LNCaP clone FGC (cell line): ENCODE measurements at regions not wholly inside any gene's neighbourhood (a gene's known extent, or its start where the extent isn't known, plus 50 kb on each side); places are given as distances from the start of the nearest gene placed in this dataset.

Source experiments
- DNase-seq: peaks from one replicate; pipeline ENCODE4 v3.0.0-alpha.2; 2011; ENCODE audit warnings: low read depth
- H3K4me3 ChIP-seq: 2 replicates; pipeline ENCODE4 v1.5.1; 2011; ENCODE audit warnings: mild to moderate bottlenecking, low read depth, low read length, control low read depth
- CTCF ChIP-seq: IDR thresholded peaks from 2 replicates; pipeline ENCODE4 v1.5.1; 2012; ENCODE audit warnings: mild to moderate bottlenecking; ENCODE audit not compliant: control insufficient read depth, insufficient read depth; ENCODE audit errors: extremely low read depth

- no peak for DNase-seq
- no peak for TF ChIP-seq CTCF
- no peak overlapping the region for H3K4me3 ChIP-seq
Measured at GRCh38 chr17:36702636-36703035, 101.3 kb downstream of the MRM1 start.

GRCh38 chr17:36703860-36704266 is 102.5 kb downstream of the MRM1 start:
- H3K4me3 ChIP-seq = no peak overlapping the region
- no peak for DNase-seq
- TF ChIP-seq CTCF = no peak

DNA sequence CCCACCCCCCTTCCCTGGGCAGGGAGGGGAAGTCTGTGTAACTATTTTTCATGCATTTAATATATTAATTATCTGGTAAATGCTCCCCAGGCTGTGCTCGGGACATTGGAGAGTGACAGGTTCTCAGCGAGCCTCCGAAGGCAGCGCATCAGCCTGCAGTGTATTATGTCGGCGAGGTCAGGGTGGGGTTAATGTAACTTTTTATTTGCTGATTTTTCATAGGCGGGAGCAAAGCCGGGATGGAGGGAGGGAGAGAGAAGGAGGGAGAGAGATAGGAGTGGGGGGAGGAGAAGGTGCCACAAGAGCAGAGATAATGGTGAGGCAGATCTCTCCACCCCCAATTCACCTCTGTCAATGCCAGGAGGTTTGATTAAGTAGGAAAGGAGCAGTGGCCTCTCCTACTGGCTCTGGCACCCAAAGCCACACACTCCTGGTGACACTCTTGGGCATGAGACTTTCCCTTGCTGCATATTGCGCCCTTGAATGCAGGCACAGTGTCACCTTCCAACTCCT is 104.0 kb downstream of the MRM1 start:
- no peak overlapping the region for H3K4me3 ChIP-seq
- TF ChIP-seq CTCF = no peak
- DNase-seq = no peak

DNA sequence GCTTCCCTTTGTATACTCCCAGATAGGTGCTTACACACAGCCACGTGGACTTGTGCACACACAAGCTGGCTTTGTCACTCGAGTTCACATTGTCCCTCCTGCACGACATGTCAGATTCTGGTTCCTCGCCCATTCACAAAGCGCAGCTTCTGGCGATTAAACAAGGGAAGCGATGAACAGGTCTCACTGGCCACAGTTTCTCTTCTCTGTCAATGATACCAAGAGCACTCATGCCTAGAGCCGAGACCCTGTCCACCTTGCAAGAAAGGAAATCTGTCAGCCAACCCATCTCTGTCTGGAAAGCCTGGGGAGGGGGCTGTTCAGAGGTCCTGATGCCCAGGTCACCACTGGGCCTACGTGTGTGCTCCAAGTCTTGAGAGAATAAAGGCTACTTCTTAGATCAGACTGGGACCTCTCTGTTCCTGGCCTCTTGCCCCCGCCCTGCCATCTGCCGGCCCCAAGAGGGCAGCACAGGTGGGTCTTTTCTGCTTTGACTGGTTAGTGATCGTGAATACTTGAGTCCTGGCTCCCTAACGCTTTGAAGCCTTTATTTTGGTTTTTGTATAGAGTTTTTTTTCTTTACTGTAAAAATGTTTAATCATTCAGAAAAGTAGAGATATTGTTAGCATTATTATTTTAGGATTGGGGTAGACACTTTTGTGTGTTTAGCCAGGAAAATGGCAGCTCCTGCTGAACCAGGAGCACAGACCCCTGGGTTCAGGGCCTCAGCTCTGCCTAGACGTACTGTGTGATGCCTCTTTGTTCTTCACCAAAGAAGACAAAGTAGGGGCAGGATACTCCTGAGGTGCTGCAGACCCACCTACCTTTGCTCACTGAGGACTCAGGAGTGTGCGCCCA is 104.7 kb downstream of the MRM1 start:
- peak; percentile 76 for TF ChIP-seq CTCF
- DNase-seq = no peak
- H3K4me3 ChIP-seq = no peak overlapping the region

DNA sequence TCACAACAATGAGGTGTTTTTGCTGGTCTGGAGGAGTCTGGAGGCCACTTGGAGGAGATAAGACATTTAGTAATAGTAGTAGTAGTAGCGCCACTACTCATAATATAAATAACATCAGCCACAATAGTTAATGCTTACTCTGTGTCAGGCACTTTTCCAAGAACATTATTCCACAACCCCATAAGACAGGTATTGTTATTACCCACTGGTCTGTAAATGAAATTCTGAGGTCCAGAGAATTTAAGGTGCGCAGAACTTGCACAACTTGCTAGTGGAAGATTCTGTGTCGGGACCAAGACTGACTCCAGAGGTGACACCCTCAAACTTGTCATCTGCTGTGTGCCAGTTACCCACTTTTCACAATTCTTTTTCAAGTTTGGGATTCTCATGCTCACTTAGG is 106.5 kb downstream of the MRM1 start:
- no peak for DNase-seq
- no peak for TF ChIP-seq CTCF

DNA sequence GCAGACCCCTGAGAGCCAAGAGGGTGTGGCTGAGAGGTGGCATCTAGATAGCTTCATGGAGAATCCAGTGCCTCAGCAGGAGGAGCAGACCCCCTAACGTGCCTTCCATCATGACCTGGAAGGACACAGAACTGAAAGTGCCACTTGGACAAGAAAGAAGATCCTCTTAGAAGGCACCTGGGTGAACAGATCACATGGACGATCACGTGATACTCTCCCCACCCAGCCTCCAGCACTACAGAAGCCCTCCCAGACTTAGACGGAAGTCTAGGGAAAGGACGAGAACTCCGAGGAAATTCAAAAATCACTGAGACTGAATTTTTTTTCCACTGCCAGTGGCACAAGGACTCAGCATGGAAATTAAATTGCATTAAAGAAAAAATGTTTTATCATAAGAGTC is 113.4 kb downstream of the MRM1 start:
- no peak overlapping the region for H3K4me3 ChIP-seq
- DNase-seq = no peak
- no peak for TF ChIP-seq CTCF

More for the DNA sequence above, 106.5 kb downstream of the MRM1 start:
- no peak overlapping the region for H3K4me3 ChIP-seq
